Esophagus squamous epithelium (tissue), 5 donors: ENCODE measurements at regions not wholly inside any gene's neighbourhood (a gene's known extent, or its start where the extent isn't known, plus 50 kb on each side); places are given as distances from the start of the nearest gene placed in this dataset.

Source experiments
- DNase-seq: peaks from one replicate; lab custom pipeline; 2025; lab: John Stamatoyannopoulos, UW
- H3K27ac ChIP-seq, 4 donors: fragments of 200-600 bp; sonication (generic); one replicate each; pipeline ENCODE4 v1.5.1; 2016 to 2019; ENCODE audit warnings: mild to moderate bottlenecking in 1 of 4
- H3K27me3 ChIP-seq, 4 donors: fragments of 200-600 bp; sonication (generic); 1 replicate in 3 of 4; 2 replicates in 1 of 4; pipeline versions ENCODE4 v1.5.1 to v1.6.0; 2017 to 2021; ENCODE audit warnings: antibody characterized with exemption in 1 of 4
- H3K36me3 ChIP-seq, 3 donors: fragments of 200-600 bp; sonication (generic); one replicate each; pipeline ENCODE4 v1.5.1; 2016 to 2019
- H3K4me1 ChIP-seq, 3 donors: fragments of 200-600 bp; sonication (generic); one replicate each; pipeline ENCODE4 v1.5.1; 2017 to 2019
- H3K4me3 ChIP-seq, 4 donors: fragments of 200-600 bp; sonication (generic); 1 replicate in 3 of 4; 2 replicates in 1 of 4; pipeline ENCODE4 v1.5.1; 2016 to 2019; ENCODE audit warnings: mild to moderate bottlenecking in 2 of 4, moderate library complexity in 1 of 4
- H3K9me3 ChIP-seq, 3 donors: fragments of 200-600 bp; sonication (generic); one replicate each; pipeline ENCODE4 v1.5.1; 2016 to 2019
- CTCF ChIP-seq, 6 experiments: fragments of 450-650 bp in 4 of 6; fragments of 200-600 bp in 2 of 6; sonication (generic) in 2 of 6; IDR thresholded peaks; one replicate each; pipeline ENCODE4 v1.5.1; 2016 to 2019; ENCODE audit warnings: antibody characterized with exemption in 6 of 6, mild to moderate bottlenecking in 4 of 6, moderate library complexity in 4 of 6
- POLR2A ChIP-seq, 4 donors: fragments of 450-650 bp; IDR thresholded peaks; one replicate each; pipeline ENCODE4 v1.6.1; 2017; ENCODE audit warnings: antibody characterized with exemption in 4 of 4, mild to moderate bottlenecking in 4 of 4, moderate library complexity in 3 of 4
- WGBS, 2 donors: methylation state at CpG; one replicate each; pipeline ENCODE4 v1.1.5; 2018; 5-methylcytosine and 5-hydroxymethylcytosine counted together
- intact Hi-C: fragments of 100-400 bp; cut with DNase I; formaldehyde crosslinking; loops from one replicate; pipeline ENCODE4 v1.15.0; 2022
- donor health status: DM: yes; HTN: yes; CAD: no.

GRCh38 chr4:187484186-187484585 is 511.4 kb upstream of the ZFP42 start:
- Histone ChIP-seq H3K4me3 (no peak overlapping the region), H3K27me3 (no peaks in the 10 kb centered on the region), H3K36me3 (no peaks in the 10 kb centered on the region), H3K4me1 (peaks cover 0 to 21% (median 10%) of the 10 kb centered on the region in 3 donors), H3K27ac (no peak overlapping the region), H3K9me3 (no peaks in the 10 kb centered on the region)
- WGBS, 2 donors = 74 to 79% methylated on average over 6 of the region's 6 CpGs
- DNase-seq = no peak
- TF ChIP-seq POLR2A (IDR thresholded peaks at IDR 0.05) = no peak
- intact Hi-C loops = no loop called here

- Histone ChIP-seq H3K27me3 (no peaks in the 10 kb centered on the region), H3K27ac (no peak overlapping the region), H3K4me3 (no peak overlapping the region), H3K36me3 (no peaks in the 10 kb centered on the region), H3K9me3 (no peaks in the 10 kb centered on the region), H3K4me1 (peaks cover 0 to 6% (median 2%) of the 10 kb centered on the region in 3 donors)
- TF ChIP-seq CTCF (IDR thresholded peaks at IDR 0.05) (no peak), POLR2A (IDR thresholded peaks at IDR 0.05) (no peak)
- intact Hi-C loops = no loop called here
- WGBS, 2 donors = 43 to 73% methylated on average over 2 of the region's 2 CpGs
- DNase-seq = no peak
These were observed 509.9 kb upstream of the ZFP42 start for GRCh38 chr4:187485676-187486075.

GRCh38 chr4:187491286-187491685 is 504.3 kb upstream of the ZFP42 start:
- Histone ChIP-seq H3K27me3 (no peaks in the 10 kb centered on the region), H3K27ac (no peak overlapping the region), H3K36me3 (no peaks in the 10 kb centered on the region), H3K4me3 (no peak overlapping the region), H3K9me3 (no peaks in the 10 kb centered on the region), H3K4me1 (peaks cover 0 to 12% (median 0%) of the 10 kb centered on the region in 3 donors)
- WGBS, 2 donors = 32 to 36% methylated on average over 5 of the region's 5 CpGs
- no peak for DNase-seq
- TF ChIP-seq CTCF (IDR thresholded peaks at IDR 0.05) (no peak), POLR2A (IDR thresholded peaks at IDR 0.05) (no peak)
- intact Hi-C loops = no loop called here

GRCh38 chr4:187491959-187492358 is 503.6 kb upstream of the ZFP42 start:
- peaks cover 0 to 12% (median 0%) of the 10 kb centered on the region in 3 donors for H3K4me1 ChIP-seq
- no peaks in the 10 kb centered on the region for H3K9me3 ChIP-seq
- intact Hi-C loops = no loop called here
- no peak for DNase-seq
- H3K4me3 ChIP-seq = no peak overlapping the region
- no peaks in the 10 kb centered on the region for H3K36me3 ChIP-seq
- H3K27ac ChIP-seq = no peak overlapping the region
- H3K27me3 ChIP-seq = no peaks in the 10 kb centered on the region
- TF ChIP-seq CTCF (IDR thresholded peaks at IDR 0.05) (no peak), POLR2A (IDR thresholded peaks at IDR 0.05) (no peak)
- WGBS, 2 donors = 41 to 54% methylated on average over 2 of the region's 2 CpGs

- H3K27ac ChIP-seq = no peak overlapping the region
- H3K36me3 ChIP-seq = no peaks in the 10 kb centered on the region
- H3K4me3 ChIP-seq = no peak overlapping the region
- no peaks in the 10 kb centered on the region for H3K9me3 ChIP-seq
- DNase-seq = no peak
- no peaks in the 10 kb centered on the region for H3K27me3 ChIP-seq
- intact Hi-C loops = no loop called here
- TF ChIP-seq POLR2A (IDR thresholded peaks at IDR 0.05) (no peak), CTCF (IDR thresholded peaks at IDR 0.05) (no peak)
- H3K4me1 ChIP-seq = peaks cover 0 to 12% (median 0%) of the 10 kb centered on the region in 3 donors
These were observed 501.9 kb upstream of the ZFP42 start for GRCh38 chr4:187493661-187494060.

- H3K9me3 ChIP-seq = no peaks in the 10 kb centered on the region
- no peaks in the 10 kb centered on the region for H3K36me3 ChIP-seq
- intact Hi-C loops = no loop called here
- DNase-seq = no peak
- H3K27ac ChIP-seq = no peak overlapping the region
- no peaks in the 10 kb centered on the region for H3K27me3 ChIP-seq
- no peaks in the 10 kb centered on the region for H3K4me1 ChIP-seq
- H3K4me3 ChIP-seq = no peak overlapping the region
- TF ChIP-seq POLR2A (IDR thresholded peaks at IDR 0.05) = no peak
- no peak for TF ChIP-seq CTCF (IDR thresholded peaks at IDR 0.05)
- 68 to 72% methylated on average over 4 of the region's 4 CpGs for WGBS, 2 donors
These were observed 495.6 kb upstream of the ZFP42 start for GRCh38 chr4:187499956-187500355.
